ENCODE measurements at regions not wholly inside any gene's neighbourhood (a gene's known extent, or its start where the extent isn't known, plus 50 kb on each side); places are given as distances from the start of the nearest gene placed in this dataset.

DNA sequence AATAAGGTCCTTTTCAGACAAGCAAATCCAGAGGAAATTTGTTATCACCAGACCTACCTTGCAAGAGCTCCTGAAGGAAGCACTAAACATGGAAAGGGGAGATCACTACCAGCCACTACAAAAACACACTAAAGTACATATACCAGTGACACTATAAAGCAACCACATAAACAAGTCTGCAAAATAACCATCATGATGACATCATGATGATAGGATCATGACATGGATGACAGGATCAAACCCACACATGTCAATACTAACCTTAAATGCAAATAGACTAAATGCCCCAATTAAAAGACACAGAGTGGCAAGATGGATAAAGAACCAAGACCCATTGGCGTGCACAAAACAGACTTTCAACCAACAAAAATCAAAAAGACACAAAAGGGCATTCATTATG lies 688.8 kb upstream of the NR5A2 start:
- DNase-seq, result no peak

DNA sequence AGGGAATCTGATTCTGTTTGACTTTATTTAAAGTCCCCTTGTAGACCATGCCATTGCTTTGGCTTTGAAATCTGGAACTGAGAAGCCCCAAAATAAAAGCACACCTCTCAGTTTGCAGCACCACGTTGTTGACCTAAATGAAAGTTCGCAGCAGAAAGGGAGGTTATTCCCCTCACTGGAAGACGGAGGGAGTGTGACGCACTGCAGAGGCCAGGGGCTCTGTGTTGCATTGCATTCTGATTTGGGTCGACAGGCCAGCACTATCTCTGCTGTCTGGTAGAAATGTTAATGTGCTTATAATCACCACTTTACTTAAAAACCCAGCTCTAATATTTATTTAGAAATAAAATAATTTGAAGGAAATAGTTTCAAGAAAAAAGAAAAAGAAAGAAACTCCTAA lies 675.2 kb upstream of the NR5A2 start:
- no peak for DNase-seq

DNA sequence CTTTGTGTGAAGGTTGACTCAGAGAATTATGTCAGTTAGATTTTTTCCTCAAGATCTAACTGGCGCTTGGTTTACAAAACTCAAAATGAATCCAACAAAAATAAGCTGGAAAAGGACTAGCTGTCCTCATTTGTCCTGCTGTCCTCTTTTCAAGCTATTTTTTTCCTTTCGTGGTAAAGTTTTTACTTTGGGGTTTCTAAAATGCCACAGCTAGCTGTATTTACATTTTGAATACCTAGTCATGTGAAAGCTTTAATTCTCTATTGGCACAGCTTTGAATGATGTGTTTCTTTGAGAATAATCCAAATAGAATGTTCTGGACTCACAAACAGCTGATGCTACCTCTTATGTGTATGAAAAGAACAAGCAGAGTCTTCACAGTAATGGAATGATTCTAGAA lies 673.6 kb upstream of the NR5A2 start:
- DNase-seq, result no peak

DNA sequence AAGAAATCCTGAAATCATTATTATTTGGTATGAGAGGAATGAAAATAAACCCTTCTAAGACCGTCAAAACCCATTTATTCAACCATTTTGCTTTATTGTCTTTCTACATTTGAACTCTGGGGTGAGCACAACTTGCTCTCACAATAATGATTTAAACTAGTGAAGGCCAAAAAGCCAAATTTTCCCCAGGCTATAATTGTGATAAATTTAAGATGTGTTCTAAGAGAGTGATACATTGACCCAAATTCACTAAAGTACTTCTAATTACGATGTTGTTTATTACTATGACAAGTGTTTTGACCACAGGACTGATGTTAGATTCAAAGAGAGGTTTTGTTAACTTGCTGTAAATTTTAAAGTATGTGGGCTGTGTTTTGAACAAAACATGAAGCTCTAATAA lies 670.9 kb upstream of the NR5A2 start:
- no peak for DNase-seq

DNA sequence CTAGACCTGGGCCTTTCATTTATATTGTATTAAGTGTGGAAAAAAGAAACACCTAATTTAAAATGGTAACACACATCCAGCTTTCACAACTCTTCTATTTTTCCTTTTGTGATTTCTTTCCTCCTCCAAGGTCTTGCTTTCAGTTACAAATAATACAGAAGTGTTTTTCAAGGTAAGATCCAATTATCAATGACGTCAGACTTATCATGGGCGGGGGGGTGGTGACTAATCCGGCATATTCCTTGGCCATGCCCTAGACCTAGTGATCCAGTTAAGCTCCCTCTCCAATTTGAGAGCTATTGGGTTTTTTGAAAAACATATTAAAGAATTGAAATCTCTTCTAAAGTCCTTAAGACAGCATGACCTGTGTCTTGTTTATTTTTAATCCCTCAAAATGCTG lies 669.9 kb upstream of the NR5A2 start:
- DNase-seq, result no peak

DNA sequence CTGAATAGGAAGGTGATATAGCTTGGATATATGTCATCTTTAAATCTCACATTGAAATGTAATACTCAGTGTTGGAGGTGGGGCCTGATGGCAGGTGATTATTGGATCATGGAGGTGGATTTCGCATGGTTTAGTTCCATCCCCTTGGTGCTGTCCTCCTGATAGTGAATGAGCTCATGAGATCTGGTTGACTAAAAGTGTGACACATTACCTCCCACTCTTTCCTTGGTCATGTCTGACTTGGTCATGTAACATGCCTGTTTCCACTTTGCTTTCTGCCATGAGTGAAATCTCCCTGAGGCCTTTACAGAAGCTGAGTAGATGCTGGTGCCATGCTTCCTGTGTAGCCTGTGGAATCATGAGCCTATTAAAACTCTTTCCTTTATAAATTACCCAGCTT lies 664.5 kb upstream of the NR5A2 start:
- DNase-seq, result no peak

DNA sequence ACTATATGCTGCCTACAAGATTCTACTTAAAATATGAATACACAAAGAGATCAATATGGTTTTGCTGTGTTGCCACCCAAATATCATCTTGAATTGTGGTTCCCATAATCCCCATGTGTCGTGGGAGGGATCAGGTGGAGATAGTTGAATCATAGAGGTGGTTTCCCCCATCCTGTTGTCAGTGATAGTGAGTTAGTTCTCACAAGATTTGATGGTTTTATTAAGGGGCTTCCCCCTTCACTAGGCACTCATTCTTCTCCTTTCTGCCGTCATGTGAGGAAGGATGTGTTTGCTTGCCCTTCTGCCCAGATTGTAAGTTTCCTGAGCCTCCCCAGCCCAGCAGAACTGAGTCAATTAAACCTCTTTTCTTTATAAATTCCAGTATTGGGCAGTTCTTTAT lies 654.4 kb upstream of the NR5A2 start:
- DNase-seq, result no peak

DNA sequence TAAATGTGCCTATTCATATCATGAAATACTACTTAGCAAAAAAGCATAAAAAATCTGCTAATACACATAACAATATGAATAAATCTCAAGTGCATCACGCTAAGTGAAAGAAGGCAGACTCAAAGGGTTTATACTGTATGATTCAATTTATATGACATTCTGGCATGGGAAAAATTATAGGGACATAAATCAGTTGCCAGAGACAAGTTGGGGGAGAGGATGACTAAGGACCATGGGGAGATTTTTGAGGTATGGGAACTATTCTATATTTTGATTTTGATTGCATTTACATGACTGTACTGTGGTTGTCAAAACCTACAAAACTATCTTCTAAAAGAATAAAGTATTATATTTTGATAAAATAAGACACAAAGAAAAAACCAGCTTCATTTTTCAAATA lies 650.3 kb upstream of the NR5A2 start:
- no peak for DNase-seq

DNA sequence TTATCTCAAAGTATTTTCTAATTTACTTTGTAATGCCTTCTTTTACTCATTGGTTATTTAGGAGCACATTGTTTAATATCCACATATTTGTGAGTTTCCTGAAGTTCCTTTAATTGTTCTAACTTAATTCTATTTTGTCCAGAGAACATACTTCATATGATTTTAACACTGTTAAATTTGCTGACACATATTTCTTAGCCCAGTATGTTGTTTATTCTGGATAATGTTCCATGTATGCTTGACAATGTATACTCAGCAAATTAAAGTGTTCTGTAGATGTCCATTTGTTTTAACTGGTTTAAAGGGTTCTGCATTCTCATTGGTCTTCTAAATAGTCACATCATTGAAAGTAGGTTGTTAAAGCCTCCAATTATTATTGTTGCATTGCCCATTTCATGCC lies 643.7 kb upstream of the NR5A2 start:
- no peak for DNase-seq

DNA sequence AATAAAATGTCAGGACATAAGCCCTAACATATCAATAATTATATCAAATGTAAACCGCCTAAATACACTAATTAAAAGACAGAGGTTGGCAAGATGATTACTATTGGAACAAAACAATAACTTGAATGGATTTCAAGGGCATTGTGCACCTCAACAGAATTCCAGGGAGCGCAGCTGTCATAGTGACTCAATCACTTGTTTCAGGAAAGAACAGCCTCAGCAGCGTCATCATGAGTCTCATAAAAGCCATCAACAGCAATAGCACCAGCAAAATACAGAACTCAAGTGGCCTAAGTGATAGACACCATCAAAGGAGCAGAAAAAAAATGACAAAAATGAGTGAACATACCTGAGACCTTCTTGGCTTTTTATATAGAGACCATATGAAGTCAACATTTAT lies 632.7 kb upstream of the NR5A2 start:
- DNase-seq, result no peak

DNA sequence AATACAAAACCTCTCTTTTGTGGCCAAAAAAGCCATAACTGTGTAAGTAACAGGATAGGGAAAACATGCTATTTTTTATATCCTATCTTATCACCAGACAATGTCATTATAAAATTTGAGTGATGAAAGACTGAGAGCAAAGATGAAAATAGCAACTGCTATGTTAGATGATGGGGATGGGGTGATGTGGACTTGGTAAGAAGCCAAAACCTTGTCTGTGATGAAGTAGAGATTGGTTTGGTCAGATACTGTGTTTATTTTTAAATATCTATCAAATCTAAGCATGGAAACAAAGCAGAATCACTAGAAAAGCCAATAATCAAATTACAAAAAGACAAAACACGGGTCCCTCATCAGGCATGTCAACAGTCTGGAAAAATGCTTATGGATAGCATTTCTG lies 631.1 kb upstream of the NR5A2 start:
- no peak for DNase-seq

DNA sequence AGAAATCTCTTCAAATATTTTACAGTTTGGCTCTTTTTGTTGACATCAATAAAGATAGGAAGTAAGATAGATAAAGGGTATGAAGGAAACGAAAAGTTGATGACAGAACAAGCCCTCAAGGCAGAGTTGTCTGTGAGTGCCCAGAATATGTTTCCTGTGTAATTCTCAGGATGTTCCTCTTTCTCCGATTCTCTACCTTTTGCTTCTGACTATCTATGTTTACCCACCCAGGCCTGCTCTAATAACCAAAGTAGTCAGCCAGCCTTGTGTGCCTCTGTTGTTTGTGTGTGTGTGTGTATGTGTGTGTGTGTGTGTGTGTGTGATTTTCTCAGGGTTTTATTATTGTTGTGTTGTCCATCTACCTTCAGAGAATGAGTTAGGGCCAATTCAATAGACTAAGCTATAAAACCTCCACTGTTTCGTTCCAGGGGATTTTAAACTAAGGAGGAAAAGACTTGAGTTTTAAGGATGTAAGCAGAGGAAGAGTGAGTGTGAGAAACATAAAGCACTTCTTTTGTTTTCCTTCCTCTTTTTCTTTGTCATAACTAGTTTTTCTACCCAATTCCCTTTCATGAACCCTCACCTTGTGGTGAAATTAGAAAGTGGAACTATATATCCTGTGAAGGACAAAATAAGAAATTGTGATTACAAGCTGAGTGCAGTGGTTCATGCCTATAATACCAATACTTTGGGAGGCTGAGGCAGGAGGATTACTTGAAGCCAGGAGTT lies 627.4 kb upstream of the NR5A2 start:
- no peak for DNase-seq

DNA sequence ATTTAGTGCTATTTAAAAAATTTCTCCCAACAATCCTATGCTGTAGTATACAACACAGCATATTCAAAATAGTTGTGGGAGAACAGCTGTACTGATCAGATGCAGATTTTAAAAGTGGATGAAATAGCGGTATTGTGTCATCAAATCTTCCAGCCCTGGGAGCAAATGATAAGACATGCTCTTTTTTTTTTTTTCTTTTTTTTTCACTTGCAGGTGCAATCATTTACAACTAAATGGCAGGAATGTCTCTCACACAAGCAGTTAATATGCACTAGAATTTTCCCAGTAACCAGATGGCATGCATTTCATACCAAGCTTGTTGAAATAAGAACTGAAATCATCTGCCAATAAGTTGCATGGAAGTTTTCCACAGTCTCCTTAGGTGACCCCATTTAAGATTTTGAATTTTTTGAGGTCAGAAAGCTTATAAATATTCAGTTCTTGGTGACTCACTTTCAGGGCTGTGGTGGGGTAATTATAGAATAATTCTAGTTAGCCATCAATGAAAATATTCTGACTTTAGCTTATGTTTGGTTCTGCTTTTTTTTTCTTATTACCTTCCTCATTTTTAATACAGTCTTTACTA lies 623.9 kb upstream of the NR5A2 start:
- no peak for DNase-seq

DNA sequence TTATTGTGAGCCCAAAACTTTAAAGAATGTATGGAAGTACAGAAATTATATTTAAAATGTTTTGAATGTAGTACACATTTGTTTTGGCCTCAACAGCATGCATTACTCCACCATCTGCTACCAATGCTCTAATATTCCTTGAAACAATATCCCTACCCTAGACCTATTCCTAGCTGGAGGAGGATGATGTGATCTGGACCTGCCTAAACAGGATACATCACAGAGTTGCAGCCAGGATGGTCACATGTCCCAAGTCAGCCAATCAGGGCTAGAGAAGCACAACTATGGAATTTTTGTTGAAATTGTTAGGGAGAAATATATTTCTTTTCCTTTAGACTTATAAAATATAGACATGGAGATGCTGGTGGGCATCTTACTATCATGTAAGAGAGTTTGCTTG lies 623.3 kb upstream of the NR5A2 start:
- no peak for DNase-seq

DNA sequence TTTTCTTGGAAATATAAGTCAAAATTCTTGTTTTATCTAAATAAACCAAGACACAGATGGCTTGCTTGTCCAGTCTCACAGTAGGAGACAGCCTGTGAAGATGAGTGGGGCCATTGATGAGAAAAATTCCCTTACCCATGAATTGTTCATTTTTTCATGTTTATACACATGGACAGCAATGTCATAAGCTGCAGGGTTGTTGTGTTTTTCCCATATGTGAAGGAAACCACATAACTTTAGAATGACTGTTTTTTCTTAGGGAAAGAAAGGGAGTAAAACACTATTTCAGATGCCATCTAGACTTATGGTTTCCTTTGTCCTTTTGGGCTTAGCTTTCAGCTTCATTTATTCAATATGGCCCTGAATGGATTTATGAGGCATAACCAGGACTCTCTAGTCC lies 622.5 kb upstream of the NR5A2 start:
- no peak for DNase-seq

DNA sequence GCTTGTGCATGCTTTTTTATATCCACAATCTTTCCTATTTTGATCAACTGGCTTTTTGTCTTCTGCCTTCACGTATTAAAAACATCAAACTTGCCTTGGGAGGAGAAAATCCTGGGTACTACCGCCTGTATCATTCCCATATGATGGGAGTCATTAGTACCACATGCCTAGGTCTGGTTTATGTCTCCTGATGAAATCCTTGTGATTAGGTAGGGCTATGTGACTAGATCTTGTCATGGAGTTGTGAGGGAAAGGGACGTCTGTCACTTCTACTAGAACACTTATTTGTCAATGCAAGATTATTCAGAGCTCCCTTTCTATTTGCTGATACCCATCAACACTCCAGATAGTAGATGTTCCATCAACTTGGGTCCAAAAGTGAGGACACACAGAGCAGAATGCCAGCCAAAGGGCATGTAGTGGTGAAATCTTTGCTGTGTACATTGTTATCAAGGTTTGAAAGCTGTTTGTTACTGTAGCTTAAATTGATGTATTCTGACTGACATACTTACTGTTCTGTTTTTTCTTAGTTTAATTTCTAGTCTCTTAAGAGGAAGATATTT lies 621.8 kb upstream of the NR5A2 start:
- no peak for DNase-seq

DNA sequence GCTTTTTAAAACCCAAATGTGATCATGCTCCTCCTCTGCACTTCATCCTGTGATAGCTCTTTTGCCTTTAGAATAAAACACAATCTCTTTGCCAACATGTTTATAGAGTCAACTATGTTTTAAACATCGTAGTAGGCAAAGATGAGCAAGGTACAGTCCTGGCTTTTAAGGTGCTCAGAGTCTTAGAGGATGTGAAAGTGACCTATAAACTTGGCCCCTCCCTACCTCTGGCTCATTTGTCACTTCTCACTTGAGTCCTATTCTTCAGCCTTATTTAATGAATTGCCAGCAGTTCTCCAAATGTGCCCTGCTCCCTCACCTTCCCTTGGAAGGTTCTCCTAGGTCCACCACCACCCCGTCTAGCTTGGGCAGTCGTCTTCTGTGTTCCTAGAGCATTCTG lies 617.0 kb upstream of the NR5A2 start:
- DNase-seq, result no peak

DNA sequence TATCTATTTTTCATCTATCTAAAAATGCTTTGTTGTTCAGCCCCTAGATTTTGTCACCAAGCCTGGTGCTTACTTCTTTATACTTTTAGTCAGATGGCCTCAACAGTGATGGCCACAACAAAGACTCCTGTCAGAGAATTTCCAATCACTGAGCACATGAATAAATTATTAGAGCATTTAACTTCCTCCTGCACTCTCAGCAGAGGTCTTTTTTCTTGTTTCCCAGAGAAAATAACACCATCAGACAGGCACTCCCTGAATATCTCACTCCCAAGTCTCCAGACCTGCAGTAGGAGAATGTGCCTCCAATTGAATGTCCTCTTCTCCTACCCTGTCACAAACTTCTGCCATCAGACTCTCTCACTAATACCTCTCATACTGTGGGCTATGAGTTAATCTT lies 616.0 kb upstream of the NR5A2 start:
- DNase-seq, result no peak

DNA sequence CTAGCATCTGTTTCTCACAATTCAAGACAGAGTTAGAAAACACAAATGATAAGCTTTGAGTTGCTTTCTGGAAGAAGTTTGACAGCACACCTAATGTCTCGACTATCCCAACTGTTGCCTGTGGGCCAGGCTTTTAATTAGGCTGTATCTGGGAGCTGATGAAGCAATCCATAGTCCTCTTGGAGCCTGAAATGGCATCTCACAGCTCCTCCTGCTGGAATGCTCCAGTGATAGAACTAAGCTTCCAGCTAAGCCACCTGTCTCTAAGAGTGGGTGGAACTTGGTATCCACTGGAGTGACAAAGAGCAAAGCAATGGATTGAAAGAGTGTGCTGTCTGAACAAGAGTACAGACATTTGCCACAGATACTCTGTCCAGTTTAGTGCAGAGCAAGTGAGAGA lies 605.3 kb upstream of the NR5A2 start:
- DNase-seq, result no peak

DNA sequence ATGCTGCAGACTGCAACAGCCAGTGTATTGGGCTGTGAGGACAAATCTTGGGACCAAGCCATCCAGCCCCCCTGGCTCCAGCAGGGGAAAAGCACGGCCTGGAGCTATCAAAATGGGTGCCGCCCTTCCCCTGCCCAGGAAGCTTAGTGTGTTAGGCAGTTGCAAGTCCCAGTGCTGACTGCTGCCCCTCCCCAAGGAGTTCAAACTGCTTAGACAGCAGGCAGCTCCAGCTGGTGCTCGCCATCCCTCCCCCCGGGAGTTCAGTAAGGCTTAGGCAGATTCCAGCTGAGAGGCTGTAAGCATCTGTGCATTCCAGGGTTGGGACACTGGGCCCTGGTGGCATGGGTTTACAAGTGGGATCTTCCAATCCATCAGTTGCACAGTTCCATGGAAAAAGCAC lies 579.6 kb upstream of the NR5A2 start:
- no peak for DNase-seq

DNA sequence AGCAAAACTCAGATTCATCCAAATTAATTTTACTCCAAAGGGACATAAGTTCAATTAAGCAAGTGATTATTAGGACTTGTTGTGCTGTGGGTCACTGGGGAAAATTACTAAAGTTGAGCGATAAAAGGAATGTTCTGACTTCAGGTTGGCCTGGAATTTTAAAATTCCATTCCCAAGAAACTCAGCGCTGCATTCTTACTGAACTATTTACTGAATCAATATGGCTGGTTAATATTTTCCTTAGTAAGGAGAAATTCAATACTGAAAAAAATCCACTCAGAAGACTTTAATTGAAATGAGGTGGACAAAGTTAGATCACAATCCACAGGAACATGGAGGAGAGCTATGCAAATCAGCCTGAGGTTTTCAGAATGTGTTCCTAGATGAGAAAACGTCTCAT lies 578.9 kb upstream of the NR5A2 start:
- DNase-seq, result no peak

DNA sequence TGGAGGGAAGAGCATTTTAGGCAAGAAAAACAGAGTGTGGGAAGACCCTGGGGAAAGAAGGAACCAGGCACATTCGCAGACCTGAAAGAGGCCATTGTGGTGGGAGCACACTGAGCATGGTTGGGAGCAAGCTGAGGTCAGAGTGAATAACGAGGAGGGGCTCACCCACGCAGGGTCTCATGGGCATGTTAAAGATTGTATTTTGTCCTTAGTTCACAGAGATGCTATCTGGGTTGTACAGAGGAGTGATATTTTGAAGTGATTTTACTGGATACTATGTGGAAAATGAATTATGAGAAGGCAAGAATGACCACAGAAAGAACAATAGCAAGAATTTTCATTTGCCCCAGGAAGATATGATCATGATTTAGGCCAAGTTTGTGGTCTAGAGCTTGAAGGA lies 578.3 kb upstream of the NR5A2 start:
- DNase-seq, result no peak

DNA sequence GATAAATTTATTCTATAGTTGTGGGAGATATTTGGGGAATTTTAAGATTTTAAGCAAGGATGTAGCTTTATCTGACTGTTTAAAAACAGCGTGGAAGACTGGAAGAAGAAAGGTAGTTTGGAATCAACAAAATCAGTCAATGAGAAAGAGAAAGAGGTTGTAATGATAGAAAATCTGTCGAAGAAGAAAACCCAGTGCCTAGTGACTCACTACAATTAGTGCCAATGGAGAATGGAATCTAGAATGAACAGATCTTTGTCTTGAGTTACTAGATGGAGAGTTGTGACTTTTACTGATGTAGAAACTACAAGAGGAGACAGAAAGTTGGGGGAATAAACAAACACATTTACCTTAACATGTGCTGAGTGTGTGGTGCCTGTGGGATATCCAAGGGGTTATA lies 577.8 kb upstream of the NR5A2 start:
- no peak for DNase-seq

DNA sequence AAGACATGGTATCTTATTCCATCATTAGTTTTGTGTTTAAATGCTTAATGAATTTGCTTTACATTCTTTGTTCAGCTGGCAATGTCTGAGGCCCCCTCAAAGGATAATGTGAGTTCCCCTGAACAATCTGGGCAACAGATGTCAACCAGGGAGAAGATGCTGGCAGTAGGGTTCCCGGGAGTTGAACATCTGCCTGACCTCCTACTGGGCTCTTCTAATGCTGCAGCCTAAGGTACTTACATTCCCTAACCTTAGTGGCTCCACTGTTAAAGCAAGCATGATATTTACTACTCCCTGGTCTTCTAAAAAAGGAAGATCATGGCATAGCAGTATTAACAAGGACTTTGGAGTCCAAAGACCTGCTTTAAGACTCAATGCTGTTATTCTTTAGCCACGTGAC lies 574.9 kb upstream of the NR5A2 start:
- no peak for DNase-seq

DNA sequence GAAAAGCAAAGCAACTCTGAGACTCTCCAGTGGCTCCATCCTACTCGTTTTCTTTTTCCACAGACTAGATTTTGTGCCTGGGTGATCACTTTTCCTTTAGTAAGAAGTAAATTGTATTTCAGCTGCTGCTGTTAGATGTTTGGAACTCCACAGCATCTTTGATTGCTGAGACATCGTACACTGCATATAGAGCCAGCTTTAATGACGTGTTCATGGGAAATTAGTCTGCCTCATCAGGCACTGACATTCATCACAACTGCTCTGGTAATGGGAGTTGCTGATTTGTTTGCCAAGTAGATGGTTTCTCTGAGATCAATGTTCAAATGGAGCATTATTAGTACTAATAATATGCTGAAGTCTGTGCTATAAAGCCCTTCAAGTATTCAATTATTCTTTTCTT lies 573.8 kb upstream of the NR5A2 start:
- DNase-seq, result no peak
